Heart left ventricle (tissue), 16 donors: ENCODE measurements at regions not wholly inside any gene's neighbourhood (a gene's known extent, or its start where the extent isn't known, plus 50 kb on each side); places are given as distances from the start of the nearest gene placed in this dataset.

ENCODE experiments used
- ATAC-seq, 4 donors: fragments of 200-7000 bp; cut with Tn5 transposase; one replicate each; pipeline ENCODE4 v1.9.1; 2020 to 2022; ENCODE audit warnings: moderate library complexity in 4 of 4, mild to moderate bottlenecking in 3 of 4, moderate number of reproducible peaks in 1 of 4
- DNase-seq, 5 donors: peaks; one replicate each; pipeline ENCODE4 v3.0.0-alpha.2; 2020
- H3K27ac ChIP-seq, 12 donors: fragments of 200-600 bp; sonication (generic) in 4 of 12; one replicate each; pipeline versions ENCODE4 v1.5.0 to v1.8.0; 2016 to 2022; ENCODE audit warnings: mild to moderate bottlenecking in 2 of 12
- H3K27me3 ChIP-seq, 9 donors: fragments of 200-600 bp; sonication (generic) in 2 of 9; one replicate each; pipeline versions ENCODE4 v1.5.1 to v1.8.0; 2016 to 2022; ENCODE audit warnings: mild to moderate bottlenecking in 3 of 9
- H3K36me3 ChIP-seq, 9 donors: fragments of 200-600 bp; sonication (generic) in 2 of 9; one replicate each; pipeline versions ENCODE4 v1.5.0 to v1.8.0; 2018 to 2022; ENCODE audit warnings: mild to moderate bottlenecking in 2 of 9
- H3K4me1 ChIP-seq, 12 donors: fragments of 200-600 bp; sonication (generic) in 4 of 12; one replicate each; pipeline versions ENCODE4 v1.5.0 to v1.8.0; 2016 to 2022; ENCODE audit warnings: mild to moderate bottlenecking in 3 of 12
- H3K4me3 ChIP-seq, 12 donors: fragments of 200-600 bp; sonication (generic) in 4 of 12; one replicate each; pipeline versions ENCODE4 v1.5.0 to v1.8.0; 2017 to 2022; ENCODE audit warnings: mild to moderate bottlenecking in 9 of 12, moderate library complexity in 4 of 12
- H3K9me3 ChIP-seq, 12 donors: fragments of 200-600 bp; sonication (generic) in 4 of 12; one replicate each; pipeline versions ENCODE4 v1.5.0 to v1.8.0; 2016 to 2022; ENCODE audit warnings: mild to moderate bottlenecking in 1 of 12
- POLR2A ChIP-seq, 2 donors: fragments of 450-650 bp; IDR thresholded peaks; one replicate each; pipeline ENCODE4 v1.6.1; 2017; ENCODE audit warnings: antibody characterized with exemption in 2 of 2, mild to moderate bottlenecking in 2 of 2, moderate library complexity in 2 of 2
- WGBS, 4 donors: extraction: QIAGEN DNeasy Blood & Tissue Kit in 2 of 4; methylation state at CpG; one replicate each; pipeline versions ENCODE4 v1.1.5 to v1.1.7; 2013 to 2018; 5-methylcytosine and 5-hydroxymethylcytosine counted together
- intact Hi-C, 10 donors: fragments of 100-400 bp; cut with DNase I; formaldehyde crosslinking; loops; one replicate each; pipeline versions ENCODE4 v1.11.1 to v1.14.2; 2022
- TF ChIP-seq, protein P1 (sequence below), 12 donors: fragments of 200-600 bp; sonication (generic) in 4 of 12; IDR thresholded peaks; one replicate each; pipeline versions ENCODE4 v1.5.0 to v1.8.0; 2018 to 2022; ENCODE audit warnings: antibody characterized with exemption in 12 of 12, mild to moderate bottlenecking in 5 of 12
- donor health status: ischemic (EF 13 %, LVEDD 7.1; RV severe dilation, severe dysfunction).
- donor health status: healthy with polysubstance abuse.
- donor health status: DM: no; HTN: yes; CAD: no.
- donor health status: DM: no; HTN: no; CAD: no.
- donor health status: ischemic (EF 25% LVEDD 6.9; RV normal size, moderate dysfunction).
- donor health status: ischemic (EF 25% LVEDD 5.7; RV mildly dilated, moderate dysfunction).
- donor health status: healthy.
- donor health status: DM: yes; HTN: yes; CAD: no.
- donor health status: ischemic (EF 35%, LVEDD 5.7; RV mildly dilated, moderate dysfunction).
- donor health status: nonischemic (EF 11% LVEDD 7.7; RV severe dilation, severe dysfunction).
- donor health status: DM: yes; HTN: yes; CAD: no.
- donor health status: PGD.
- donor health status: ischemic (EF 29% LVEDD 5.4; RV normal size, mild dysfunction).
- donor health status: nonischemic (EF 23%, LVEDD 6.1; RV moderate dilation, normal function).

DNA sequence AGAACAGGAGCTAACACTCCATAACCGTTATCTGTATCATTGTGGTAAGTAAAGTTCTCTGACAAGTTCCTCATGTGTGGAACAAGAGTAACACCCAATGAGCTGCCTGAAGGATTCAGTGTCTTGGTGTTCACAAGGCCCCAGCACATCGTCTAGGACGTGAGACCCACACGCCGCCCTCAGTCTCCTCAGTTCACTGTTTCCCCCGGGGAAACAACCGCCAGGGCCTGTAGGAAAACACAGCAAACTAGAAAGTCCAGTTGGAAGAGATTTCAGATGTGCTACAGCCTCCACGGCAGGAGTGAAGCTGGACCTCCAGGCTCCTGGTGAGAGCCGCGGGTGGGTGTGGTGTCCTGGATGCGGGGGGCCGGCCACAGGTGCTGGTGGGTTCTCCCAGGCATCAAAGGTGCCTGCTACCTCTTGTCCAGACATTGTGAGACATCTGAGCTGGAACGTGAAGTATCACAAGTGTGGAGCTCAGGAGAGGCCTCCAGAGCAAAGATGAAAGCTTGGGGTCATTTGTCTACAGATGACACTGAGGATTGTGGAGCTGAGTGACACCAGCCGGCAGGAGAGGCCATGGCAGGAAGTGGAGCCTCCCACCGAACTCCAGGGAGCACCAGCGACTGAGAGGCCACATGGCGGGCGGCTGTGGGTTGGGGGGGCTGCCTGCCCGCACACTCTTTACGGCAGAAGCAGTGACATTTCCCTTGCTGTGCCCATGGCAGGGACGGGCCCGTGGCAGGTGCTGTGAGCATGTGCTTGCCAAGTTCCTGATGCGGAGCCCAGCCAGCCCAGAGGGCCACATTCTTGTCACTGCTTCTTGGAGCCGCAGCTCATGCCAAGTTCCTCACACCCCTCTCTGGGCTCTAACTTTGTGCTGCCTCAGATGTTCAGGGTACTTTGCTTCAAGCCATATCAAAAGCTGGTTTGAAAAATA is 131.2 kb downstream of the TMEM18 start:
- WGBS, 4 donors: 71 to 76% (median 72%) methylated on average over 21 to 24 of the region's 24 CpGs
- no peak overlapping the region for H3K4me3 ChIP-seq
- no peaks in the 10 kb centered on the region for H3K36me3 ChIP-seq
- no peak for DNase-seq
- ATAC-seq: no peak
- TF ChIP-seq, protein P1, sequence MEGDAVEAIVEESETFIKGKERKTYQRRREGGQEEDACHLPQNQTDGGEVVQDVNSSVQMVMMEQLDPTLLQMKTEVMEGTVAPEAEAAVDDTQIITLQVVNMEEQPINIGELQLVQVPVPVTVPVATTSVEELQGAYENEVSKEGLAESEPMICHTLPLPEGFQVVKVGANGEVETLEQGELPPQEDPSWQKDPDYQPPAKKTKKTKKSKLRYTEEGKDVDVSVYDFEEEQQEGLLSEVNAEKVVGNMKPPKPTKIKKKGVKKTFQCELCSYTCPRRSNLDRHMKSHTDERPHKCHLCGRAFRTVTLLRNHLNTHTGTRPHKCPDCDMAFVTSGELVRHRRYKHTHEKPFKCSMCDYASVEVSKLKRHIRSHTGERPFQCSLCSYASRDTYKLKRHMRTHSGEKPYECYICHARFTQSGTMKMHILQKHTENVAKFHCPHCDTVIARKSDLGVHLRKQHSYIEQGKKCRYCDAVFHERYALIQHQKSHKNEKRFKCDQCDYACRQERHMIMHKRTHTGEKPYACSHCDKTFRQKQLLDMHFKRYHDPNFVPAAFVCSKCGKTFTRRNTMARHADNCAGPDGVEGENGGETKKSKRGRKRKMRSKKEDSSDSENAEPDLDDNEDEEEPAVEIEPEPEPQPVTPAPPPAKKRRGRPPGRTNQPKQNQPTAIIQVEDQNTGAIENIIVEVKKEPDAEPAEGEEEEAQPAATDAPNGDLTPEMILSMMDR (IDR thresholded peaks at IDR 0.05): no peak
- intact Hi-C loops: no loop called here
- no peak overlapping the region for H3K27ac ChIP-seq
- H3K27me3 ChIP-seq: peaks cover 0 to 26% (median 5%) of the 10 kb centered on the region in 9 donors
- H3K9me3 ChIP-seq: peaks cover 0 to 3% (median 0%) of the 10 kb centered on the region in 12 donors
- H3K4me1 ChIP-seq: no peaks in the 10 kb centered on the region

DNA sequence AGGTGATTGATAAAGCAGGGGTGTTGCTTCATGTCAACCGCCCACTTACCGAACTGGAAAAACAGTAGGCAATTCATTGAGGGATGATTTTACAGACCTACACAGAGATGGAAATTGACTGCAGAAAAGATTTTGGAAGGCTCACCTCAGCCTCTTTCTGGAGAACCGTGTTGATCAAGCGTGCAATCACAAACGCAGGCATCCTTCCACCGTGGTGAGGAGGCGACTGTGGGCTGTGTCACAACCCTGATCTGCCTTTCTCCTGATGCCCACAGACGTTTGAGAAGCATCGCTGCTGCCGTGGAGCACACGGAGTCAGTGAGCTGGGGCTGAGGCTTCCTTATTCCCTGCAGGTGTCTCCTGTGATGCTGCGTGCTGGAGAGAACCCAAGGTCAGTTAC is 132.0 kb downstream of the TMEM18 start:
- H3K4me1 ChIP-seq: no peaks in the 10 kb centered on the region
- ATAC-seq (no peak), DNase-seq (no peak)
- H3K9me3 ChIP-seq: peaks cover 0 to 9% (median 2%) of the 10 kb centered on the region in 12 donors
- no peaks in the 10 kb centered on the region for H3K36me3 ChIP-seq
- H3K27ac ChIP-seq: no peak overlapping the region
- WGBS, 4 donors: 76 to 79% (median 78%) methylated on average over 12 of the region's 12 CpGs
- H3K27me3 ChIP-seq: peaks cover 0 to 26% (median 5%) of the 10 kb centered on the region in 9 donors
- TF ChIP-seq, protein P1 (IDR thresholded peaks at IDR 0.05): no peak
- no peak for TF ChIP-seq POLR2A (IDR thresholded peaks at IDR 0.05)
- intact Hi-C loops: no loop called here
- no peak overlapping the region for H3K4me3 ChIP-seq

DNA sequence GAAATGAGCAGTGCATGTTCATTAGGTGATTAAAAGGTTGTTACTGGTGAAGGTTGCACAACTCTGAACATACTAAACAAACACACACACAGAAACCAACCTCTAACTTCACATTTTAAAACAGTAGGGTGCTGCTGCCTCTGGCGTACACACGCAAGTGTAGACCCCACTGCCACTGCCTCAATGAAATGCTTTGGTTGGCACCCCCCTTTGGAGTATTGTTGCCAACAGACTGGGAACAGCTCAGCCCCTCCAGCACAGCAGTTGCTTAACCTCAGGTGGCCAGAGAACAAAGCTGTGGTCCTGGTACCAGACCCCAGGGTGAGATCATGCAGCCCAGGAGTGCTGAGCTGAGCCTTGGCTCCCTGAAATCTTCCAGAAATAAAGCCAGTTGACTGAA is 138.6 kb downstream of the TMEM18 start:
- Histone ChIP-seq H3K4me3 (no peak overlapping the region), H3K36me3 (no peaks in the 10 kb centered on the region), H3K27ac (no peak overlapping the region), H3K4me1 (no peaks in the 10 kb centered on the region), H3K9me3 (peaks cover 0 to 36% (median 9%) of the 10 kb centered on the region in 12 donors), H3K27me3 (peaks cover 0 to 11% (median 0%) of the 10 kb centered on the region in 9 donors)
- DNase-seq: no peak
- ATAC-seq: no peak
- intact Hi-C loops: no loop called here
- TF ChIP-seq POLR2A (IDR thresholded peaks at IDR 0.05): no peak
- TF ChIP-seq, protein P1 (IDR thresholded peaks at IDR 0.05): no peak
- 91 to 100% (median 95%) methylated on average over 2 of the region's 2 CpGs for WGBS, 4 donors

DNA sequence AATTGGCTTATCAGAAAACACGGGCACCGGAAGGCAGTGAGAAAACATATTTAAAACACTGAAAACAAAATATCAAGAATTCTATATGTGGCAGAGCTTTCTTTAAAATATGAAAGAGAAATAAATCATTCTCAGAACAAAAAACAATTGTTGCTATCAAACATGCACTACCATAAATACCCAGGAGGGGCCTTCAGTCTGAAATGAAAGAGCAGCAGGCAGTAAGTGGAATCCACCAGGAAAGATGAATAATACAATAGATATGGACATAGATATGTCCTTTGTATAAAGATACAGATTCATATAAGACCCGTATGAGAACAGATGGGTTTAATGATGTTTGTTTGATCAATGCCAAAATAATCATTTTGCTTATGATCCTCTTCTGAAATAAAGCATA is 142.0 kb downstream of the TMEM18 start:
- no peaks in the 10 kb centered on the region for H3K4me1 ChIP-seq
- H3K27me3 ChIP-seq: peaks cover 0 to 11% (median 0%) of the 10 kb centered on the region in 9 donors
- intact Hi-C loops: no loop called here
- peaks cover 0 to 55% (median 10%) of the 10 kb centered on the region in 12 donors for H3K9me3 ChIP-seq
- no peak overlapping the region for H3K27ac ChIP-seq
- no peak for DNase-seq
- no peaks in the 10 kb centered on the region for H3K36me3 ChIP-seq
- TF ChIP-seq POLR2A (IDR thresholded peaks at IDR 0.05): no peak
- TF ChIP-seq, protein P1 (IDR thresholded peaks at IDR 0.05): peak in 2 of 12 donors; percentile 6 to 9
- 60 to 88% (median 67%) methylated on average over 3 of the region's 3 CpGs for WGBS, 4 donors
- no peak overlapping the region for H3K4me3 ChIP-seq
- ATAC-seq: no peak
